Astrocyte of the spinal cord (primary cell): ENCODE measurements at regions not wholly inside any gene's neighbourhood (a gene's known extent, or its start where the extent isn't known, plus 50 kb on each side); places are given as distances from the start of the nearest gene placed in this dataset.
"Not testable (repeated sequence)": the region's sequence is repeated elsewhere in the genome, so short reads cannot be mapped to it uniquely, and the experiment has no call there.

Experiments used
- DNase-seq: peaks from one replicate; pipeline ENCODE4 v3.0.0; 2011; ENCODE audit warnings: low read depth, low spot score
- H3K4me3 ChIP-seq: 2 replicates; pipeline ENCODE4 v1.5.1; 2011; ENCODE audit warnings: low read depth, mild to moderate bottlenecking, low read length, moderate library complexity
- in situ Hi-C: cut with HindIII; loops from 2 replicates; pipeline ENCODE4 v1.10.0; 2017; ENCODE audit warnings: low sequenced_read_pairs
- TF ChIP-seq, protein P1 (sequence below): IDR thresholded peaks from 2 replicates; pipeline ENCODE4 v1.5.1; 2012; ENCODE audit warnings: low read depth, mild to moderate bottlenecking, low read length, inconsistent platforms

DNA sequence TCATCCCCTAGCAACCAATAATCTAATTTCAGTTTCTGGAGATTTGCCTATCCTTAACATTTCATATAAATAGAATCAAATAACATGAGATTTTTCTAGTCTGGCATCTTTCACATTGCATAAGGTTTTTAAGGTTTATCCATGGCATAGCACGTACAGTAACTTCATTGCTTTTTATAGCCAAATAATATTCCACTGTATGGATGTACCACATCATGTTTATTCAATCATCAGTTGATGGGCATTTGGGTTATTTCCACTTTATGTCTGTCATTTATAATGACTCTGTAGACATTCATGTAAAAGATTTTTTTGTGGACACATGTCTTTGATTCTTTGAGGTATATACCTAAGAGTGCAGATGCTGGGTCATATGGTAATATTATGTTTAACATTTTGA, 1052.6 kb downstream of the DNAJB9 start:
- TF ChIP-seq, protein P1, sequence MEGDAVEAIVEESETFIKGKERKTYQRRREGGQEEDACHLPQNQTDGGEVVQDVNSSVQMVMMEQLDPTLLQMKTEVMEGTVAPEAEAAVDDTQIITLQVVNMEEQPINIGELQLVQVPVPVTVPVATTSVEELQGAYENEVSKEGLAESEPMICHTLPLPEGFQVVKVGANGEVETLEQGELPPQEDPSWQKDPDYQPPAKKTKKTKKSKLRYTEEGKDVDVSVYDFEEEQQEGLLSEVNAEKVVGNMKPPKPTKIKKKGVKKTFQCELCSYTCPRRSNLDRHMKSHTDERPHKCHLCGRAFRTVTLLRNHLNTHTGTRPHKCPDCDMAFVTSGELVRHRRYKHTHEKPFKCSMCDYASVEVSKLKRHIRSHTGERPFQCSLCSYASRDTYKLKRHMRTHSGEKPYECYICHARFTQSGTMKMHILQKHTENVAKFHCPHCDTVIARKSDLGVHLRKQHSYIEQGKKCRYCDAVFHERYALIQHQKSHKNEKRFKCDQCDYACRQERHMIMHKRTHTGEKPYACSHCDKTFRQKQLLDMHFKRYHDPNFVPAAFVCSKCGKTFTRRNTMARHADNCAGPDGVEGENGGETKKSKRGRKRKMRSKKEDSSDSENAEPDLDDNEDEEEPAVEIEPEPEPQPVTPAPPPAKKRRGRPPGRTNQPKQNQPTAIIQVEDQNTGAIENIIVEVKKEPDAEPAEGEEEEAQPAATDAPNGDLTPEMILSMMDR: no peak
- DNase-seq: no peak
- in situ Hi-C loops: no loop called here
- H3K4me3 ChIP-seq: no peak overlapping the region

DNA sequence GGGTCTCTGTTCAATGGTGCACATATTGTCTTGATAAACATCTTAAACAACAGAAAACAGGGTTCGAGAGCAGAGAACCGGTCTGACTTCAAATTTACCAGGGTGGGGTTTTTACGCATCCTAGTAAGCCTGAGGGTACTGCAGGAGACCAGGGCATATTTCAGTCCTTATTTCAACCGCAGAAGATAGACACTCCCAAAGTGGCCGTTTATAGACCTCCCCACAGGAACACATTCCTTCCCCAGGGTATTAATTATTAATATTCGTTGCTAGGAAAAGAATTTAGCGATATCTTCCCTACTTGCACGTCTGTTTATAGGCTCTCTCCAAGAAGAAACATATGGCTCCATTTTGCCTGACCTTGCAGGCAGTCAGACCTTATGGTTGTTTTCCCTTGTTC, 1063.2 kb downstream of the DNAJB9 start:
- DNase-seq, H3K4me3 ChIP-seq, in situ Hi-C loops: not testable (repeated sequence)

DNA sequence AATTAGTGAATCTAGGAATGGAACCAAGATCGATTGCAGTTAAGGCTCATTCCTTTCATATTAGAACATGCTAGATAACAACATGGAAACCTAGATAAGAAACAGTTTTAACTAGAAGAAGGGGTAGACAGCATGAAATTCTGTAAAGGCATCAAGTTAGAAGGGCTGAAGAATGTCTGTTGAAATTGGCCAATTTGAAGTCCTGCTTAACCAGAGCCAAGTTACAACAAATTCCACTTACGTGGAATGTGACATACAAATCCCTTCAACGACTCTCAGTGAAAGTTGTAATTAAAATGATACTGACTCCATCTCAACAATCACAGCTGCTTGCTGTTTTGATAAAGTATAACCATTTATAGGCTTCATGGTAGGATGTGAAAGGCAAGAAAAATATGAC, 1065.7 kb downstream of the DNAJB9 start:
- TF ChIP-seq, protein P1: no peak
- H3K4me3 ChIP-seq: no peak overlapping the region
- in situ Hi-C loops: no loop called here
- no peak for DNase-seq

DNA sequence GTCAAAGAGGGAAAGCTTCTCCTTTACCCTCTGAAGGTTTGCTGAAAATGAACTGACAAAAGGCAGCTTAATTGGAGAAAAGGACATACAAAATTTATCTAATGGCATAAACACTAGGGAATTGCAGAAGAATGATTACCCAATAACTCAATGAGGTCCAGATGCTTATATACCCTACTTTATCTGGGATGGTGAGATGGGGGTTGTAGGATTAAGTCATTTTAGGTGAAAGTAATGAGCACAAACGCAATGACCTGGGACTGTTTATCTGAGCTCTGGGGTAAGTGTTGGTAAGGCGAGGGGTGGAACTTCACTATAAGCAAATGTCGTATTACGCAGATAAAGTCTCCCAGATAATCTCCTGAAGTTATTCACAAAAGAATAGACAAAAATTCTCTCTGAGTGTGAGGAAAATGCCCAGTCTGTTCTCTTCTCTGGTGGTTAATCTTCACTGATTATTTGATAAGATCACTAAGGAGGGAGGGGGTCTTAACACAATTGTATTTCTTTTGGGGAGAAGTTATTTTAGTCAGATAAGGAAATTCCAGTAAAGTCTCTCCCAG, 1067.8 kb downstream of the DNAJB9 start:
- no peak overlapping the region for H3K4me3 ChIP-seq
- TF ChIP-seq, protein P1: no peak
- in situ Hi-C loops: no loop called here
- DNase-seq: no peak

DNA sequence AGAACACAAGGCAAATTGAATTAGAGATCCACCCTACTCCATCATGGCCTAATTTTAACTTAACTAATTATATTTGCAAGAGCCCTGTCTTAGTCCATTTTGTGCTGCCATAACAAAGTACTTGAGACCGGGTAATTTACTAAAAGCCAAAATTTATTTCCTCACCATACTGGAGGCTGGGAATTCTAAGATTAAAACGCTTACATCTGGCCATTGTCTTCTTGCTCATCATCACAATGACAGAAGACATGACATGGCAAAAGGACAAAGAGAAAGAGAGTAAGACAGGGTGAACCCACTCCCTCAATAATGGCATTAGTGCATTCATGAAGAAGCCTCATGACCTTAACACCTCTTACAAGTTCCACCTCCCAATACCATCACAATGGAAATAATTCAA, 1068.6 kb downstream of the DNAJB9 start:
- TF ChIP-seq, protein P1: no peak
- no peak for DNase-seq
- in situ Hi-C loops: no loop called here
- no peak overlapping the region for H3K4me3 ChIP-seq

DNA sequence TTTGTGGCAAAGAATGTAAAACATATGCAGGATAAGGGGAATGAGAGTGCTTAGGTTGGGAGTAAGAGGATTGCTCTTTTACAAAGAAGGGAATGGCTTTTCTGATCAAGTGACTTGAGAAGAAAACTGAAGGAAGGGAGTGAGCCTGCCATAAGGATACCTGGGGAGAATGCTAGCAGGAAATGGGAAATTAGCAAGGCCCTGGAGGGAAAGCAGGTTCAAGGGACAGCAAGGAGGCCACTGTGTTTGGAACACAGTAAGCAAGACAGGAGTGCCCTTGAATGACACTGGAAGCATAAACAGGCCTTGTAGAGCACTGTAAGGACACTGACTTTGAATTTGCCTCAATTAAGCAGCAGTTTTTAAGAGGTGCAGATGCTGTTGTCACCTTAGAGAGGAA, 1069.9 kb downstream of the DNAJB9 start:
- no peak overlapping the region for H3K4me3 ChIP-seq
- DNase-seq: no peak
- TF ChIP-seq, protein P1: no peak
- in situ Hi-C loops: no loop called here

DNA sequence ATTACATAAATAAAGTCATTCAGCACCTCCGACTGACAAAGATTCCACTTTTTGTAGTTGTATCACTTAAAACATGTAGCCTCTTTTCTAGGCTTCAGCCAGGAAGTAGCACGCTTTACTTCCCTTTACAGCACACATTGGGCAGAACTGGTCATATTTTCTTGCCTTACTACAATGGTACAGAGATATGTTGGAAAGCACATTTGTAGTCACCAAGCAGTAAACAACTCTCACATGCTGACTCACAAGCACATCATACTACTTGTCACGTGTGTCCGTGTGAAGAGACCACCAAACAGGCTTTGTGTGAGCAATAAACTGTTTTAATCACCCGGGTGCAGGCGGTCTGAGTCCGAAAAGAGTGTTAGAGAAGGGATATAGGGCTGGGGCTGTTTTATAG, 1071.8 kb downstream of the DNAJB9 start:
- in situ Hi-C loops: no loop called here
- no peak overlapping the region for H3K4me3 ChIP-seq
- no peak for DNase-seq
- TF ChIP-seq, protein P1: no peak
